KMS-11 (cell line): ENCODE measurements at regions not wholly inside any gene's neighbourhood (a gene's known extent, or its start where the extent isn't known, plus 50 kb on each side); places are given as distances from the start of the nearest gene placed in this dataset.

ENCODE experiments used
- H2AFZ ChIP-seq: fragments of 200-600 bp; sonication (generic); 2 replicates; pipeline ENCODE4 v1.6.1; 2016; ENCODE audit warnings: antibody characterized with exemption, mixed run types, low read depth
- H3K27ac ChIP-seq: fragments of 200-600 bp; sonication (generic); 2 replicates; pipeline ENCODE4 v1.6.1; 2016; ENCODE audit warnings: mild to moderate bottlenecking, mixed run types
- H3K27me3 ChIP-seq: fragments of 200-600 bp; sonication (generic); 2 replicates; pipeline ENCODE4 v1.6.1; 2017; ENCODE audit warnings: mild to moderate bottlenecking, low read depth, mixed run types, moderate library complexity; ENCODE audit not compliant: insufficient read depth
- H3K36me3 ChIP-seq: fragments of 200-600 bp; sonication (generic); 2 replicates; pipeline ENCODE4 v1.6.1; 2017; ENCODE audit warnings: mild to moderate bottlenecking, mixed run types; ENCODE audit not compliant: insufficient read depth
- H3K4me1 ChIP-seq: fragments of 200-600 bp; sonication (generic); 2 replicates; pipeline ENCODE4 v1.6.1; 2016; ENCODE audit warnings: mild to moderate bottlenecking, low read depth, mixed run types; ENCODE audit not compliant: poor library complexity, severe bottlenecking
- H3K4me2 ChIP-seq: fragments of 200-600 bp; sonication (generic); 2 replicates; pipeline ENCODE4 v1.7.0; 2016; ENCODE audit warnings: mild to moderate bottlenecking, mixed run types
- H3K4me3 ChIP-seq: fragments of 200-600 bp; sonication (generic); IDR thresholded peaks from 2 replicates; pipeline ENCODE4 v1.6.1; 2017; ENCODE audit warnings: low read depth, low read length, mixed read lengths; ENCODE audit not compliant: insufficient read depth
- H3K79me2 ChIP-seq: fragments of 200-600 bp; sonication (generic); 2 replicates; pipeline ENCODE4 v1.6.1; 2016; ENCODE audit warnings: low read depth, mixed run types; ENCODE audit not compliant: insufficient read depth
- H3K9ac ChIP-seq: fragments of 200-600 bp; sonication (generic); 2 replicates; pipeline ENCODE4 v1.6.1; 2016; ENCODE audit warnings: mild to moderate bottlenecking, mixed run types
- H4K20me1 ChIP-seq: fragments of 200-600 bp; sonication (generic); 2 replicates; pipeline ENCODE4 v1.6.1; 2016; ENCODE audit warnings: mild to moderate bottlenecking, mixed run types; ENCODE audit not compliant: insufficient read depth
- CTCF ChIP-seq: fragments of 200-600 bp; sonication (generic); conservative IDR thresholded peaks from 2 replicates; pipeline ENCODE4 v1.6.1; 2017; ENCODE audit warnings: low read depth, mild to moderate bottlenecking, antibody characterized with exemption, low read length, moderate library complexity, mixed read lengths

DNA sequence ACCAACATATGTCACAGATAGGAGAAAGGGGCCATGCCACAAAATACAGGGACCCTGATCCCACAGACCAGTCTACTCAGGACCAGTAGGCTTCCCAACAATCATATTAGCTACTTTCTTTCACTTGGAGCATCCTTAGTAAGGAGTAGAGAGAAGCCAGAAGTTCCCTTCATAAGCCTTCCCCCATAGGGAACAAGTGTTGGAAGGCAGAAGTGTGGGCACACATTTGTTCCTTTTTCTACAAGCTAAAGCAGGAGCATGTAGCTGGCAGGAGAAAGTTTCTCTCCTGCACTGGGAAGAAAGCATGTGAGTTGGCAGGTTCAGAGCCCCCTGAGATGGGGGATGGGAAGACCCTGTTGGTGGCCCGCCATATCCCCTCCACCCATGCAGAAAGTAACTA is 165.4 kb downstream of the KCTD12 start:
- no peaks in the 10 kb centered on the region for H3K36me3 ChIP-seq
- no peak overlapping the region for H3K9ac ChIP-seq
- H3K27ac ChIP-seq = no peak overlapping the region
- H3K79me2 ChIP-seq = no peaks in the 10 kb centered on the region
- H4K20me1 ChIP-seq = no peaks in the 10 kb centered on the region
- no peak overlapping the region for H3K4me2 ChIP-seq
- H3K4me1 ChIP-seq = no peaks in the 10 kb centered on the region
- no peak for TF ChIP-seq CTCF
- H2AFZ ChIP-seq = no peak overlapping the region
- H3K4me3 ChIP-seq = no peak overlapping the region
- no peaks in the 10 kb centered on the region for H3K27me3 ChIP-seq

DNA sequence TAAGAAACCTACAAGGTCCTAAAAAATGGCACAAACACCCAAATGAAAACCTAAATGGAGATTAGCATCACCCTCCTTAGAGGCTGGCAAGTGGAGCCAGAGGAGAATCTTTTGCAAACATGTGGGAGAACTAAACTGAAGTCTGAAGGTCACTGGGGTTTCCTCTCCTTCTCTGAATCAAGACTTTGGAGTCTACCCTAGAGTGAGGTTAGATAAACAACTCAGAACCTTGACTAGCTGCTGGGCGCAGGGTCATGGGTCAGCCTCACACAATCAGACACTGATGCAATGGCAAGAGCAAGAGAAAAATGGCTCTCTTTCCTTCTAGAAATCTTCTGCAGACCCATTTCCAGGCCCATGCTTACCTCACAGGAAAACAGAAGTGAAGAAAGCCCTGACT is 165.8 kb downstream of the KCTD12 start:
- no peak overlapping the region for H3K4me3 ChIP-seq
- no peak overlapping the region for H3K27ac ChIP-seq
- no peaks in the 10 kb centered on the region for H3K36me3 ChIP-seq
- H3K27me3 ChIP-seq = no peaks in the 10 kb centered on the region
- H4K20me1 ChIP-seq = no peaks in the 10 kb centered on the region
- TF ChIP-seq CTCF = no peak
- H3K4me1 ChIP-seq = no peaks in the 10 kb centered on the region
- H3K79me2 ChIP-seq = no peaks in the 10 kb centered on the region
- no peak overlapping the region for H3K9ac ChIP-seq
- H2AFZ ChIP-seq = no peak overlapping the region
- no peak overlapping the region for H3K4me2 ChIP-seq

DNA sequence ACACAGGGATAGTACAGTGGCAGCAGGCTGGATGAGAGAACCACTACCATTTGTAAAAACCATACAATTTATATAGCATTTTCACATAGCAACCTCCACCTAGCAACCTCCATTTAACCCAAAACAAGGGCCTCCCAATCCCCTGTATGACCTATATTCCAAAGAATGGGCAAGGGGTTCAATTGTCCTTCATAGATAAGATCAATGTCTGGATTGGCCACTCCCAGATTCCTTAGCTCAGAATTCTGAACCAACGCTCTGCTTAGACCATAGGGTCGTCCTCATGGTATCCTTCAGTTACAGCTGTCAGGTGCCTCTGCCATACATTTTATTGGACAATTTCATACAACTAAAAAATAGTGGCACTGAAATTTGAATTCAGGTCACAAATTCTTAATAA is 166.2 kb downstream of the KCTD12 start:
- no peaks in the 10 kb centered on the region for H3K36me3 ChIP-seq
- H3K4me2 ChIP-seq = no peak overlapping the region
- H3K4me3 ChIP-seq = no peak overlapping the region
- no peak overlapping the region for H3K9ac ChIP-seq
- TF ChIP-seq CTCF = no peak
- no peak overlapping the region for H2AFZ ChIP-seq
- no peaks in the 10 kb centered on the region for H3K79me2 ChIP-seq
- H3K27ac ChIP-seq = no peak overlapping the region
- no peaks in the 10 kb centered on the region for H3K27me3 ChIP-seq
- H4K20me1 ChIP-seq = no peaks in the 10 kb centered on the region
- no peaks in the 10 kb centered on the region for H3K4me1 ChIP-seq

DNA sequence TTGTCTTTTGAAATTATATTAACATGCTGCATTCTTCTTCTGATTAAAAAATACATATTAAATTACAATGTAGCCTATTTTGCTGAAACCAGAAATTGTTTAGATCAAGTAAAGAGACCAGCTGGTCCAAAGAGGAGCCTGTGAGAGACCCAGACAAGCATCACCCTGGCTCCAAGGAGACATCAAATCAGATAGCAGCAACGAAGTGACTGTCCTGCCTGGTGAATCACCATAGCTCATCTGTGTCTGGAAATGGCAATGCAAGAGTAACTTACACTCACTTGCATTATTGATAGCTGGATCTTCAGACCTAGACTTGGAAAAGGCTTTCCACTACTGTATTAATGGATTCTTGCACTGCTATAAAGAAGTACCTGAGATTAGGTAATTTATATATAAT is 169.1 kb downstream of the KCTD12 start:
- H2AFZ ChIP-seq = no peak overlapping the region
- no peaks in the 10 kb centered on the region for H3K27me3 ChIP-seq
- no peaks in the 10 kb centered on the region for H3K36me3 ChIP-seq
- no peak overlapping the region for H3K4me2 ChIP-seq
- H4K20me1 ChIP-seq = no peaks in the 10 kb centered on the region
- no peaks in the 10 kb centered on the region for H3K4me1 ChIP-seq
- no peak overlapping the region for H3K9ac ChIP-seq
- H3K27ac ChIP-seq = no peak overlapping the region
- TF ChIP-seq CTCF = no peak
- no peaks in the 10 kb centered on the region for H3K79me2 ChIP-seq
- no peak overlapping the region for H3K4me3 ChIP-seq

DNA sequence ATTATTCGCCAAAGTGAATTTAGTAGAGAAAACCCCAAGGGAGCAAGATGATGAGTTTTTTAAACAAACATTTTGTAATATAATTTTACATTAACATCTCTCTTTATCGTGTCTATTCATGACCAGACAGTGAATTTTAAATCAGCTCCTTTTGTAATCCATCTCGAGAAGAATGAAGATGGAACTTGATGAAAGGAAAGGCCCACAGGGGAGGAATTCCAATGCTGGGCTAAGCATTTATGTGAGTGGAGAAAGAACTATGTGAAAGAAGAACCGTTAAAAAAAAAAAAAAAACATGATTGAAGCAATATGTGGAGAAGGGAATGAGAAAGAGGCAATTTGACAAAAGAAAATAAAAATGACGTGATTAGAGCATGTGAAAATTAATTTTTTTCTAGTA is 170.6 kb downstream of the KCTD12 start:
- TF ChIP-seq CTCF = no peak
- Histone ChIP-seq H3K4me3 (no peak overlapping the region), H3K36me3 (no peaks in the 10 kb centered on the region), H3K9ac (no peak overlapping the region), H2AFZ (no peak overlapping the region), H3K27ac (no peak overlapping the region), H3K27me3 (no peaks in the 10 kb centered on the region), H3K79me2 (no peaks in the 10 kb centered on the region), H3K4me2 (no peak overlapping the region), H3K4me1 (no peaks in the 10 kb centered on the region), H4K20me1 (no peaks in the 10 kb centered on the region)
